ENCODE measurements at regions not wholly inside any gene's neighbourhood (a gene's known extent, or its start where the extent isn't known, plus 50 kb on each side); places are given as distances from the start of the nearest gene placed in this dataset.

- H3K36me3 ChIP-seq = no peaks in the 10 kb centered on the region
- intact Hi-C loops (cut with DNase I; ENCODE audit: low total_unique reads) (no loop called here), in situ Hi-C loops (cut with MboI; ENCODE audit: low sequenced_read_pairs in 4 of 4) (no loop called here)
- H3K4me1 ChIP-seq = no peaks in the 10 kb centered on the region
- H3K27ac ChIP-seq = no peak overlapping the region
- no peak for TF ChIP-seq CTCF (IDR thresholded peaks at IDR 0.05 in 4 of 5, conservative IDR thresholded peaks at IDR 0.05 in 1 of 5)
- TF ChIP-seq POLR2A (IDR thresholded peaks at IDR 0.05) = no peak
- DNase-seq (no peak), ATAC-seq (no peak)
- H3K4me3 ChIP-seq = no peak overlapping the region
- H3K9me3 ChIP-seq = no peaks in the 10 kb centered on the region
- H3K27me3 ChIP-seq = no peaks in the 10 kb centered on the region
These were observed 407.1 kb downstream of the SLC4A3 start for GRCh38 chr2:220034426-220035130.

GRCh38 chr2:220036431-220036830, 409.0 kb downstream of the SLC4A3 start:
- no peak for ATAC-seq
- TF ChIP-seq POLR2A (IDR thresholded peaks at IDR 0.05) (no peak), CTCF (IDR thresholded peaks at IDR 0.05 in 4 of 5, conservative IDR thresholded peaks at IDR 0.05 in 1 of 5) (no peak)
- no peaks in the 10 kb centered on the region for H3K4me1 ChIP-seq
- no peak overlapping the region for H3K27ac ChIP-seq
- intact Hi-C loops (cut with DNase I; ENCODE audit: low total_unique reads) (no loop called here), in situ Hi-C loops (cut with MboI; ENCODE audit: low sequenced_read_pairs in 4 of 4) (no loop called here)
- H3K4me3 ChIP-seq = no peak overlapping the region
- H3K9me3 ChIP-seq = no peaks in the 10 kb centered on the region
- no peaks in the 10 kb centered on the region for H3K27me3 ChIP-seq
- no peaks in the 10 kb centered on the region for H3K36me3 ChIP-seq
- no peak for DNase-seq

GRCh38 chr2:220040346-220040745, 412.9 kb downstream of the SLC4A3 start:
- H3K9me3 ChIP-seq = no peaks in the 10 kb centered on the region
- intact Hi-C loops (cut with DNase I; ENCODE audit: low total_unique reads) (no loop called here), in situ Hi-C loops (cut with MboI; ENCODE audit: low sequenced_read_pairs in 4 of 4) (no loop called here)
- no peak overlapping the region for H3K27ac ChIP-seq
- no peak overlapping the region for H3K4me3 ChIP-seq
- DNase-seq = no peak
- H3K4me1 ChIP-seq = no peaks in the 10 kb centered on the region
- no peak for ATAC-seq
- no peaks in the 10 kb centered on the region for H3K27me3 ChIP-seq
- TF ChIP-seq POLR2A (IDR thresholded peaks at IDR 0.05) (no peak), CTCF (IDR thresholded peaks at IDR 0.05 in 4 of 5, conservative IDR thresholded peaks at IDR 0.05 in 1 of 5) (no peak)
- no peaks in the 10 kb centered on the region for H3K36me3 ChIP-seq

GRCh38 chr2:220041447-220041846, 414.0 kb downstream of the SLC4A3 start:
- H3K27me3 ChIP-seq = no peaks in the 10 kb centered on the region

More at GRCh38 chr2:220041447-220041846, 414.0 kb downstream of the SLC4A3 start:
- in situ Hi-C loops (cut with MboI; ENCODE audit: low sequenced_read_pairs in 4 of 4) (no loop called here), intact Hi-C loops (cut with DNase I; ENCODE audit: low total_unique reads) (no loop called here)
- Histone ChIP-seq H3K4me1 (no peaks in the 10 kb centered on the region), H3K36me3 (no peaks in the 10 kb centered on the region), H3K27ac (no peak overlapping the region), H3K9me3 (no peaks in the 10 kb centered on the region), H3K4me3 (no peak overlapping the region)
- no peak for ATAC-seq
- TF ChIP-seq CTCF (IDR thresholded peaks at IDR 0.05 in 4 of 5, conservative IDR thresholded peaks at IDR 0.05 in 1 of 5) = no peak
- no peak for TF ChIP-seq POLR2A (IDR thresholded peaks at IDR 0.05)
- no peak for DNase-seq

Measured in gastrocnemius medialis (tissue), 4 donors.